ENCODE measurements at regions not wholly inside any gene's neighbourhood (a gene's known extent, or its start where the extent isn't known, plus 50 kb on each side); places are given as distances from the start of the nearest gene placed in this dataset.

DNA sequence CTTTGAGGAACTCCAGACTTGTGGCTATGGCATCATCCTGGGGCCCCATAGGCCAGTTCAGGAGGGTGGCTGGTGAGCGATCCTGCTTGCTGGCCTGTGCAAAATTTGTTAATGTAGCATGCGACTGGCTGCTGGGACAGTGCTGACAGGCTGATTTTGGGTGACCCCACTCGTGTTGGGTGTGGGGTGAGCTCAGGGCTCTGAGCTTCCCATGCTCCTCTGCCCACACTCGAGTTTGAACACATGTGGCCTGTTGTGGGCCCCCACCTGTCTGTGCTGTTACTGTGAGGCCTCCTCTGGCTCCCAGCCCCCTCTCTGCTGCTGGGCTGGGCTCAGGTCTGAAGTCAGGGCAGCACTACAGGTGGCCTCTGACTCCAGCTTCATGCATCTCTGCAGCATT lies 64.4 kb upstream of the MYEOV start:
- no peaks in the 10 kb centered on the region for H3K4me1 ChIP-seq (ENCODE audit: control insufficient read depth in 1 of 2, insufficient read depth in 2 of 2, low read length in 2 of 2)
- DNase-seq (ENCODE audit: low read depth, low spot score) (no peak), ATAC-seq (no peak)
- no peak overlapping the region for H3K27ac ChIP-seq (ENCODE audit: low read depth, low read length)
- H4K20me1 ChIP-seq (ENCODE audit: insufficient read depth) = no peaks in the 10 kb centered on the region
- no peak overlapping the region for H3K9ac ChIP-seq (ENCODE audit: low read length)
- no TSS peak for BruUV-seq (replicated peaks)
- intact Hi-C loops (cut with micrococcal nuclease) = no loop called here
- CTCF ChIA-PET = no interaction called here
- no peaks in the 10 kb centered on the region for H3K79me2 ChIP-seq (ENCODE audit: insufficient read depth, low read length)
- TF ChIP-seq EZH2phosphoT487 (IDR thresholded peaks at IDR 0.05; ENCODE audit: borderline replicate concordance) = no peak
- TF ChIP-seq, protein P1, sequence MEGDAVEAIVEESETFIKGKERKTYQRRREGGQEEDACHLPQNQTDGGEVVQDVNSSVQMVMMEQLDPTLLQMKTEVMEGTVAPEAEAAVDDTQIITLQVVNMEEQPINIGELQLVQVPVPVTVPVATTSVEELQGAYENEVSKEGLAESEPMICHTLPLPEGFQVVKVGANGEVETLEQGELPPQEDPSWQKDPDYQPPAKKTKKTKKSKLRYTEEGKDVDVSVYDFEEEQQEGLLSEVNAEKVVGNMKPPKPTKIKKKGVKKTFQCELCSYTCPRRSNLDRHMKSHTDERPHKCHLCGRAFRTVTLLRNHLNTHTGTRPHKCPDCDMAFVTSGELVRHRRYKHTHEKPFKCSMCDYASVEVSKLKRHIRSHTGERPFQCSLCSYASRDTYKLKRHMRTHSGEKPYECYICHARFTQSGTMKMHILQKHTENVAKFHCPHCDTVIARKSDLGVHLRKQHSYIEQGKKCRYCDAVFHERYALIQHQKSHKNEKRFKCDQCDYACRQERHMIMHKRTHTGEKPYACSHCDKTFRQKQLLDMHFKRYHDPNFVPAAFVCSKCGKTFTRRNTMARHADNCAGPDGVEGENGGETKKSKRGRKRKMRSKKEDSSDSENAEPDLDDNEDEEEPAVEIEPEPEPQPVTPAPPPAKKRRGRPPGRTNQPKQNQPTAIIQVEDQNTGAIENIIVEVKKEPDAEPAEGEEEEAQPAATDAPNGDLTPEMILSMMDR (IDR thresholded peaks at IDR 0.05 in 2 of 3, conservative IDR thresholded peaks at IDR 0.05 in 1 of 3; ENCODE audit: borderline replicate concordance in 1 of 3, insufficient read depth in 1 of 3, low read depth in 2 of 3, low read length in 2 of 3) = no peak
- TF ChIP-seq, protein P2, sequence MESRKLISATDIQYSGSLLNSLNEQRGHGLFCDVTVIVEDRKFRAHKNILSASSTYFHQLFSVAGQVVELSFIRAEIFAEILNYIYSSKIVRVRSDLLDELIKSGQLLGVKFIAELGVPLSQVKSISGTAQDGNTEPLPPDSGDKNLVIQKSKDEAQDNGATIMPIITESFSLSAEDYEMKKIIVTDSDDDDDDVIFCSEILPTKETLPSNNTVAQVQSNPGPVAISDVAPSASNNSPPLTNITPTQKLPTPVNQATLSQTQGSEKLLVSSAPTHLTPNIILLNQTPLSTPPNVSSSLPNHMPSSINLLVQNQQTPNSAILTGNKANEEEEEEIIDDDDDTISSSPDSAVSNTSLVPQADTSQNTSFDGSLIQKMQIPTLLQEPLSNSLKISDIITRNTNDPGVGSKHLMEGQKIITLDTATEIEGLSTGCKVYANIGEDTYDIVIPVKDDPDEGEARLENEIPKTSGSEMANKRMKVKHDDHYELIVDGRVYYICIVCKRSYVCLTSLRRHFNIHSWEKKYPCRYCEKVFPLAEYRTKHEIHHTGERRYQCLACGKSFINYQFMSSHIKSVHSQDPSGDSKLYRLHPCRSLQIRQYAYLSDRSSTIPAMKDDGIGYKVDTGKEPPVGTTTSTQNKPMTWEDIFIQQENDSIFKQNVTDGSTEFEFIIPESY (IDR thresholded peaks at IDR 0.05; ENCODE audit: extremely low read depth, insufficient replicate concordance, low read length) = no peak
- TF ChIP-seq, protein P3, sequence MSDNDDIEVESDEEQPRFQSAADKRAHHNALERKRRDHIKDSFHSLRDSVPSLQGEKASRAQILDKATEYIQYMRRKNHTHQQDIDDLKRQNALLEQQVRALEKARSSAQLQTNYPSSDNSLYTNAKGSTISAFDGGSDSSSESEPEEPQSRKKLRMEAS (IDR thresholded peaks at IDR 0.05) = no peak
- TF ChIP-seq SRF (IDR thresholded peaks at IDR 0.05; ENCODE audit: low read depth) = no peak
- TF ChIP-seq TCF7L2 (IDR thresholded peaks at IDR 0.05; ENCODE audit: borderline replicate concordance, extremely low read depth, insufficient read depth, insufficient read length) = no peak
- TF ChIP-seq, protein P4, sequence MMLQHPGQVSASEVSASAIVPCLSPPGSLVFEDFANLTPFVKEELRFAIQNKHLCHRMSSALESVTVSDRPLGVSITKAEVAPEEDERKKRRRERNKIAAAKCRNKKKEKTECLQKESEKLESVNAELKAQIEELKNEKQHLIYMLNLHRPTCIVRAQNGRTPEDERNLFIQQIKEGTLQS (IDR thresholded peaks at IDR 0.05) = no peak
- no peak for TF ChIP-seq ELF1 (IDR thresholded peaks at IDR 0.05; ENCODE audit: borderline replicate concordance, low read depth)
- no peak for TF ChIP-seq ZNF274 (IDR thresholded peaks at IDR 0.05; ENCODE audit: low read depth, low read length)
- POLR2A ChIA-PET = no interaction called here
- H3K9me2 ChIP-seq (ENCODE audit: insufficient read depth) = no peaks in the 10 kb centered on the region
- H3K27me3 ChIP-seq (ENCODE audit: insufficient read depth, low read length) = no peaks in the 10 kb centered on the region
- H3K9me3 ChIP-seq (ENCODE audit: control insufficient read depth in 1 of 2, insufficient read depth in 1 of 2, low read depth in 1 of 2, low read length in 2 of 2) = no peaks in the 10 kb centered on the region
- H3K4me3 ChIP-seq (replicated peaks in 1 of 2; ENCODE audit: low read depth in 1 of 2, low read length in 2 of 2) = no peak overlapping the region
- H3K36me3 ChIP-seq (ENCODE audit: control insufficient read depth in 1 of 2, insufficient read depth in 2 of 2, low read length in 2 of 2) = no peaks in the 10 kb centered on the region
- RAD21 ChIA-PET (ENCODE audit: low non-redundant PET in 1 of 2, low total read pairs in 2 of 2, uncharacterized antibody in 2 of 2, unreplicated experiment in 2 of 2) = no interaction called here
- no peak overlapping the region for H2AFZ ChIP-seq (ENCODE audit: low read depth, low read length, poor library complexity, severe bottlenecking)
- no peak overlapping the region for H3K4me2 ChIP-seq (ENCODE audit: low read length)
